Progenitor cell of endocrine pancreas (in vitro differentiated cells): ENCODE measurements at regions not wholly inside any gene's neighbourhood (a gene's known extent, or its start where the extent isn't known, plus 50 kb on each side); places are given as distances from the start of the nearest gene placed in this dataset.

ENCODE experiments used
- DNase-seq: peaks from one replicate; pipeline ENCODE4 v3.0.0; 2021; ENCODE audit warnings: low spot score; ENCODE audit not compliant: unreplicated experiment
- H3K27ac Mint-ChIP-seq: 2 replicates; pipeline ENCODE4 v1.8.0; 2021; ENCODE audit warnings: mild to moderate bottlenecking, moderate library complexity, mixed read lengths
- H3K27me3 Mint-ChIP-seq: 2 replicates; pipeline ENCODE4 v1.8.0; 2021; ENCODE audit warnings: mixed read lengths
- H3K36me3 Mint-ChIP-seq: 2 replicates; pipeline ENCODE4 v1.8.0; 2022; ENCODE audit warnings: mixed read lengths; ENCODE audit not compliant: insufficient read depth
- H3K4me1 Mint-ChIP-seq: 2 replicates; pipeline ENCODE4 v1.8.0; 2021; ENCODE audit warnings: low read depth, mixed read lengths
- H3K4me3 Mint-ChIP-seq: 2 replicates; pipeline ENCODE4 v1.8.0; 2021; ENCODE audit warnings: low read depth, mild to moderate bottlenecking, moderate library complexity, mixed read lengths
- H3K9me3 Mint-ChIP-seq: 2 replicates; pipeline ENCODE4 v1.8.0; 2021; ENCODE audit warnings: low read depth, mixed read lengths
- CTCF ChIP-seq: fragments of 200-600 bp; sonication (generic); IDR thresholded peaks from one replicate; pipeline ENCODE4 v1.5.0; 2021; ENCODE audit warnings: antibody characterized with exemption, mild to moderate bottlenecking; ENCODE audit not compliant: unreplicated experiment

- Mint-ChIP-seq H3K4me1 (no peaks in the 10 kb centered on the region), H3K4me3 (no peak overlapping the region), H3K9me3 (no peaks in the 10 kb centered on the region), H3K27ac (no peak overlapping the region), H3K27me3 (peaks cover 41% of the 10 kb centered on the region), H3K36me3 (no peaks in the 10 kb centered on the region)
- TF ChIP-seq CTCF = no peak
- no peak for DNase-seq
These were observed 261.9 kb downstream of the CDH26 start for GRCh38 chr20:60219984-60220562.

- H3K4me1 Mint-ChIP-seq = no peaks in the 10 kb centered on the region
- no peak overlapping the region for H3K27ac Mint-ChIP-seq
- no peak for TF ChIP-seq CTCF
- no peaks in the 10 kb centered on the region for H3K36me3 Mint-ChIP-seq
- peaks cover 35% of the 10 kb centered on the region for H3K27me3 Mint-ChIP-seq
- no peak for DNase-seq
- no peaks in the 10 kb centered on the region for H3K9me3 Mint-ChIP-seq
- H3K4me3 Mint-ChIP-seq = no peak overlapping the region
These were observed 262.5 kb downstream of the CDH26 start for GRCh38 chr20:60220706-60221105.

- H3K9me3 Mint-ChIP-seq = no peaks in the 10 kb centered on the region
- no peak for DNase-seq
- no peaks in the 10 kb centered on the region for H3K36me3 Mint-ChIP-seq
- H3K4me3 Mint-ChIP-seq = no peak overlapping the region
- H3K27ac Mint-ChIP-seq = no peak overlapping the region
- H3K27me3 Mint-ChIP-seq = peaks cover 29% of the 10 kb centered on the region
- H3K4me1 Mint-ChIP-seq = no peaks in the 10 kb centered on the region
- no peak for TF ChIP-seq CTCF
These were observed 263.4 kb downstream of the CDH26 start for GRCh38 chr20:60221593-60221992.

- TF ChIP-seq CTCF = no peak
- H3K27ac Mint-ChIP-seq = no peak overlapping the region
- peaks cover 25% of the 10 kb centered on the region for H3K27me3 Mint-ChIP-seq
- DNase-seq = no peak
- H3K36me3 Mint-ChIP-seq = no peaks in the 10 kb centered on the region
- H3K9me3 Mint-ChIP-seq = no peaks in the 10 kb centered on the region
- no peak overlapping the region for H3K4me3 Mint-ChIP-seq
- no peaks in the 10 kb centered on the region for H3K4me1 Mint-ChIP-seq
These were observed 264.3 kb downstream of the CDH26 start for GRCh38 chr20:60222497-60222896.

- no peak for DNase-seq
- H3K27ac Mint-ChIP-seq = no peak overlapping the region
- H3K9me3 Mint-ChIP-seq = no peaks in the 10 kb centered on the region
- no peaks in the 10 kb centered on the region for H3K4me1 Mint-ChIP-seq
- TF ChIP-seq CTCF = no peak
- peaks cover 25% of the 10 kb centered on the region for H3K27me3 Mint-ChIP-seq
- no peak overlapping the region for H3K4me3 Mint-ChIP-seq
- no peaks in the 10 kb centered on the region for H3K36me3 Mint-ChIP-seq
These were observed 265.0 kb downstream of the CDH26 start for GRCh38 chr20:60223174-60223573.
